MG63 (cell line): ENCODE measurements at regions not wholly inside any gene's neighbourhood (a gene's known extent, or its start where the extent isn't known, plus 50 kb on each side); places are given as distances from the start of the nearest gene placed in this dataset.

Experiments
- DNase-seq: peaks from one replicate; pipeline ENCODE4 v3.0.0-alpha.2; 2020
- H3K27me3 ChIP-seq: fragments of 250-450 bp; sonication (Bioruptor Pico); 2 replicates; pipeline ENCODE4 v1.5.1; 2020; ENCODE audit warnings: mild to moderate bottlenecking, moderate library complexity
- H3K36me3 ChIP-seq: fragments of 250-450 bp; sonication (Bioruptor Pico); 2 replicates; pipeline ENCODE4 v1.5.1; 2020; ENCODE audit warnings: mild to moderate bottlenecking, moderate library complexity
- H3K4me3 ChIP-seq: fragments of 250-450 bp; sonication (Bioruptor Pico); 2 replicates; pipeline ENCODE4 v1.5.1; 2020; ENCODE audit warnings: mild to moderate bottlenecking, moderate library complexity
- H3K9me3 ChIP-seq: fragments of 250-450 bp; sonication (Bioruptor Pico); 2 replicates; pipeline ENCODE4 v1.5.1; 2020; ENCODE audit warnings: mild to moderate bottlenecking, moderate library complexity

GRCh38 chr9:80146466-80146865, 574.7 kb downstream of the TLE4 start:
- no peak for DNase-seq
- Histone ChIP-seq H3K36me3 (no peaks in the 10 kb centered on the region), H3K27me3 (no peaks in the 10 kb centered on the region), H3K4me3 (no peak overlapping the region), H3K9me3 (no peaks in the 10 kb centered on the region)

DNA sequence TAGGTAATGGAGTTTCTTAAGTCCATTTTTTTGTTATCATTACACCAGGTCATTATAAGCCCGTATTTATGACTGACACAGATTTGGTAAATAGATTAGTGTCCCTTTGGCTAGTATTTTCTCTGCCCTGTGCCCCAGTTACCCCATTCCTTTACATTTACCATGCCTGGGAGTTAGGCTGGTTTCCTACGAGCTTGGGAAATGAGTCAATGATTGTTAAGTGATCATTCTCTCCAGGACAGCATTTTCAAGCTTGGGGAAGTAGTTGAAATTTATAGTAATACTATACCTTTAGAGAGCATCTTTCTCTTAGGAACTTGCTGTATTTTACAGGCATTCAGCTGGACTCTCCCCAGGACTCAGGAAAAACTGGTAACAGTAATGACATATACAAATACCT, 573.1 kb downstream of the TLE4 start:
- Histone ChIP-seq H3K9me3 (no peaks in the 10 kb centered on the region), H3K27me3 (no peaks in the 10 kb centered on the region), H3K36me3 (no peaks in the 10 kb centered on the region), H3K4me3 (no peak overlapping the region)
- no peak for DNase-seq

GRCh38 chr9:80144406-80144805, 572.6 kb downstream of the TLE4 start:
- Histone ChIP-seq H3K9me3 (no peaks in the 10 kb centered on the region), H3K4me3 (no peak overlapping the region), H3K36me3 (no peaks in the 10 kb centered on the region), H3K27me3 (no peaks in the 10 kb centered on the region)
- DNase-seq, result no peak

DNA sequence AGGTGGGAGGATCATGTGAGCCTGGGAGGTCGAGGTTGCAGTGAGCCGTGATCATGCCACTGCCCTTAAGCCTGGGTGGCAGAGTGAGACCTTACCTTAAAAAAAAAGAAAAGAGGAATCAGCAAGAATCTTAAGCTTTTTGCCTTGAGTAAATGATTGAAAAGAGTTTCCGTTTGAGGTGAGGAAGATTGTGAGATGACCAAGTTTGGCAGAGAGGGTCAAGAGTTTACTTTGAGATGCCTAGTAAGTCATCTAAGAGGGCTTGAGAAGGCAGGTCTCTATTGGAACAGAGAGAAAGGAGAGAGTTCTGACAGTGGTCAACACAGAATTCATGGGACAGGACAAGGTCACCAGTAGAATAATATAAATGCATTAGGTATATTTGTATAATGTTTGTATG, 572.1 kb downstream of the TLE4 start:
- Histone ChIP-seq H3K27me3 (no peaks in the 10 kb centered on the region), H3K9me3 (no peaks in the 10 kb centered on the region), H3K4me3 (no peak overlapping the region), H3K36me3 (no peaks in the 10 kb centered on the region)
- no peak for DNase-seq

DNA sequence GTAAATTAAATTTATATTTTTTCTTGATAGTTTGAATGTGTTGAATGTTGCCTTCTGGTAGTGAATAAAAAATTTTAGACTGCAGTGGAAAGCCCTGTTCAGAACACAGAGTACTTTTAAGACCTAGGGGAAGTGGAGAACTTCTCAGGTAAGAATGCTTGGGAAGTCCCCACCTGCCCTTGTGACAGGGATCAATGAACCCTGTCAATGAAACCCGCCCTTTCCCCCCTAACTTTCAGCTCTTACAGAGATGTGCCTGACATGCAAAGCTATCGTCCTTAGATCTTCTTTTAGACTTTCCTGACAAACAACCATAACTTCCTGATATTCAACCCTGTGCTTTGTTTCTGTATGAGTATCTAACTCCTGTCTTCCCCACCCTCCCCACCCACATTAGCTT, 562.7 kb downstream of the TLE4 start:
- no peaks in the 10 kb centered on the region for H3K9me3 ChIP-seq
- DNase-seq, result no peak
- H3K36me3 ChIP-seq, result no peaks in the 10 kb centered on the region
- H3K4me3 ChIP-seq, result no peak overlapping the region
- no peaks in the 10 kb centered on the region for H3K27me3 ChIP-seq

DNA sequence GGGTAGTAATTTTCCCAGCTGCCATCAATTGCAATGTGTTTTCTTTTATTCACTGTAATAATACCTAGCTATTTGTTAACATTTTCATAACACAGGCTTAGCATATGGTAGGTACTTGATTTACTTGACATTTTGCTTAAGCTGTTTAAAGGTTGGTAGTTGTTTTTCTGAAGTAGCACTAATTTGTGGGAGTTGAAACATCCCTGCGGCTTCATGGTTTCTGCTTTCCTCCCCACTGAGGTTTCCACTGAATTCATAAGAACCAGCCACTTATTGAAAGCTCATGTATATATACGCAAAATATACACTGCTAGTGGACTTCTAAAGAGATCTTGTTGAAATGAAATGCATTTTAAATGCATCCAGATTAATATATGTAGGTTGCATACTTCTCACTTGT, 559.9 kb downstream of the TLE4 start:
- Histone ChIP-seq H3K36me3 (no peaks in the 10 kb centered on the region), H3K9me3 (no peaks in the 10 kb centered on the region), H3K27me3 (no peaks in the 10 kb centered on the region), H3K4me3 (no peak overlapping the region)
- no peak for DNase-seq

DNA sequence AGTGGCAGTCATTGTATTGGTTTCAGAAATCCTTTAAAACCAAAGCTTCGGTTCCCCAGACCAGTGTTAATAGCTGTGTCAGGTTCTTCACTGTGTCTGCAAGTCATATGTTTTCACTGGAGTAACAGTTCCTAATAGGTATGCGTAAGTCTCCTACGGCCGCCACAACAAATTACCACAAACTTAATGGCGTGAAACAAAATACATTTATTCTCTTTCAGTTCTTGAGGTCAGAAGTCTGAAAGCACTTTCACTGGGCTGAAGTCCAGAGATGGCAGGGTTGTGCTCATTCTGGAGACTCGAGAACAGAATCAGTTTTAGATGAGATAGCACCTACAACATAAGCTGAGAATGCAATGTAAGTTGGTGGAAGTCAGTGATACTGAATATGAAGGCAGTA, 556.2 kb downstream of the TLE4 start:
- H3K36me3 ChIP-seq, result no peaks in the 10 kb centered on the region
- H3K4me3 ChIP-seq, result no peak overlapping the region
- no peak for DNase-seq
- H3K27me3 ChIP-seq, result no peaks in the 10 kb centered on the region
- H3K9me3 ChIP-seq, result no peaks in the 10 kb centered on the region

DNA sequence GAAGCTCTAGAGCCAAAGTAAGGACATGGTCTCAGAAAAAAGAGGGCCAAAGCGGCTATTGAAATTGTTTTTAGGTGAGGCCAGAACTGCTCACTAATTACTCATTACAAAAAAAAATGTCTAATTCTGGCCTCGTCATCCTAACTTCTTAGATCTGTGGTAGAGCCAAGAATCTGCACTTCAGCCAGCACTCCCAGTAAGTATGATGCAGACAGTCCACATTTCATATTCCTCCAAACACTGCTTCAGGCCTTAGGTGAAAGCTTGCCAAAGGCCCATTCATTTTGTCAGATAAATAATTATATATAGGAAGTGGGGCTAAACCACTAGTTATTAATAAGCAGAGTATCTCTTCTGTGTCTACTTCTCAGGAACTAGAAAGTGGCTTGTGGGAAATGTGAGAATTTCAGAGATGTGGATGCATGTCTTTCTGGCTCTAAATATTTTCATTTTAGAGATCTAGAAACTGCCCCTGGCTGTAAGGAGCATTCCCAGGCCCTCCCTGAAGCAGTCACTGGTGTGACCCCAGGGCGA, 554.0 kb downstream of the TLE4 start:
- Histone ChIP-seq H3K36me3 (no peaks in the 10 kb centered on the region), H3K9me3 (no peaks in the 10 kb centered on the region), H3K27me3 (no peaks in the 10 kb centered on the region), H3K4me3 (no peak overlapping the region)
- no peak for DNase-seq

- DNase-seq, result no peak
Observed at GRCh38 chr9:80117031-80117430, 545.3 kb downstream of the TLE4 start.

DNA sequence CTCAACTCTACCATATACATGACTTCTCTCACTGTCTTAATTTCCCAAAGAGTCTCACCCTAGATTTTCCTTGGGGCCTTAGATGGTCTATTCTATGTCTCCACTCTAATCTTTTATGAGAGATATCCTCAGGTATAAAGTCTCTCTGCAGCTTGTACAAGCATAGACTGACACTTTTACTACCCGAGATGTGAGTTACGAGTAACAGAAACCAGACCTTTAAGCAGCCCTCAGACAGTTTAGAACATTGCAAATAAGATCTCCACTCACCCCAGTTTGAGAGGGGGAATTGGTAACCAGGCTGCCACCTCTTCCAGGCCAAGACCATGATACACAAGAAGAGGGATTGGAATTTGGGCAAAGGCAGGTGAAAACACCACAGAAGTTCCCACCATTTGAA, 542.5 kb downstream of the TLE4 start:
- no peaks in the 10 kb centered on the region for H3K9me3 ChIP-seq
- H3K4me3 ChIP-seq, result no peak overlapping the region
- no peak for DNase-seq
- H3K27me3 ChIP-seq, result no peaks in the 10 kb centered on the region
- no peaks in the 10 kb centered on the region for H3K36me3 ChIP-seq

More at GRCh38 chr9:80117031-80117430, 545.3 kb downstream of the TLE4 start:
- Histone ChIP-seq H3K4me3 (no peak overlapping the region), H3K36me3 (no peaks in the 10 kb centered on the region), H3K27me3 (no peaks in the 10 kb centered on the region), H3K9me3 (no peaks in the 10 kb centered on the region)

- no peaks in the 10 kb centered on the region for H3K9me3 ChIP-seq
- no peak for DNase-seq
- H3K27me3 ChIP-seq, result no peaks in the 10 kb centered on the region
- H3K36me3 ChIP-seq, result no peaks in the 10 kb centered on the region
- no peak overlapping the region for H3K4me3 ChIP-seq
Observed at GRCh38 chr9:80107931-80108660, 536.3 kb downstream of the TLE4 start.

GRCh38 chr9:80097476-80097875, 525.7 kb downstream of the TLE4 start:
- H3K9me3 ChIP-seq, result no peaks in the 10 kb centered on the region
- no peak overlapping the region for H3K4me3 ChIP-seq
- DNase-seq, result no peak
- no peaks in the 10 kb centered on the region for H3K27me3 ChIP-seq
- no peaks in the 10 kb centered on the region for H3K36me3 ChIP-seq

DNA sequence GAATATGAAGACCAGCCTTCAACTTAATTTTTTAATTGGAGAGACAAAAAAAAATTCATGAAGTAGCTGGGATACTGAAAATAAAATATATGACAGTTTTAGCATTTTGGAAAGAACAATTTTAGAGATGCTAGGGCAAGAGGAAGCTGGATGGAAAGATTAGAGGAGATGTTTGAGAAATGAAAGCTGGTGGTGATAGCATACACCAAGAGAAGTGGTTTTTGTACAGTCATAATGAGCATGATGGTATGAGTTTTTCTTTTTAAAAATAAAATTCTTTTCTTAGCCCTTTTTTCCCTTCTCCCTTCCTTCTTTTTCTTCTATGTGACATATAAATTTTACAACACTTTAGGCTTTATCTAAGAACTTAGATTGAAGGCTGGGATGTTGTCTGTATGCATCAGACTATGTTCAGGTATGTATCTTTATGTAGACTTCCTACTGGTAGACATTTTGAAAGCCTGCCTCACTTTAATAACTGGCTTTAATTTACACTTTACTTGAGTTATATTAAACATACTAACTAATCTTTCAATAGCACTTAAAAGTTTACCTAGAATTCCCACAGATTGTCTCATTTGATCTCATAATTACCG, 522.5 kb downstream of the TLE4 start:
- no peaks in the 10 kb centered on the region for H3K27me3 ChIP-seq
- H3K36me3 ChIP-seq, result no peaks in the 10 kb centered on the region
- no peak for DNase-seq
- H3K4me3 ChIP-seq, result no peak overlapping the region
- no peaks in the 10 kb centered on the region for H3K9me3 ChIP-seq

DNA sequence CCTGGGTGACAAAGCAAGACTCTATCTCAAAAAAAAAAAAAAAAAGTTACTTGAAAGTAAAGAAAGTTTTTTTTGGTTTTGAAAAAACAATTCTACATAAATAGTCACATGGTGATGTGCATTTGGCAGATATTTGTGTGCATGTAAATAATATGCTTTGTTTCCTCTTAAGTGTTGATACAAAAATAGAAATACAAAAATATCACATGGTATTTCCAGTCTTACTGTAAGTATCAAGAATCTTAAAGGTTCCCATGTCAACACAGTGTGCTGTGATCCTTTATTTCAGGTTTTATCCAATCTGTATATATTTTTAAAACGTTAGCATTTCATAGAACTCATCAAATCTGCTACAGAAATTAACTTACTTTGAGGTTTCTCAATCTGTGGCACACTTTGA, 521.9 kb downstream of the TLE4 start:
- H3K27me3 ChIP-seq, result no peaks in the 10 kb centered on the region
- no peaks in the 10 kb centered on the region for H3K9me3 ChIP-seq
- no peak overlapping the region for H3K4me3 ChIP-seq
- DNase-seq, result no peak
- H3K36me3 ChIP-seq, result no peaks in the 10 kb centered on the region

GRCh38 chr9:80091526-80091925, 519.8 kb downstream of the TLE4 start:
- DNase-seq, result no peak
- H3K4me3 ChIP-seq, result no peak overlapping the region
- H3K9me3 ChIP-seq, result no peaks in the 10 kb centered on the region
- H3K27me3 ChIP-seq, result no peaks in the 10 kb centered on the region
- no peaks in the 10 kb centered on the region for H3K36me3 ChIP-seq

DNA sequence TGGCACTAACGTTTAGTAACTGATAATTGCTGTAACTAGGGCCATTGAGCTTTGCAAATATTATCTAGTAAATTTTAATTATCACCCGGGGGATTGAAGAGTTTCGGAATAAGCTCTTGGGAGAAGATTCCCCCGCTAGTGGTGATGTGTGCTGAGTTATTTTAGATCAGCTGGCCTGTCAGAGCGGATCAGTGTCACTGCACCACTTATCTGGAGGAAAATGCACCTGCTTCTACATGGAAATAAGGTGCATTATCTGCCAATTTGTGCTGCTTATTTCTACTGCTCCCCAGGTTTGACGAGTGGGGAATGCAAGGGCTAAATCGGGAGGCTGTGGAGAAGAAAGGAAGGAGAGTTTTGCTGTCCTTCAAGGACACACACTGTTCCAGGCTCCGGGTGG, 518.6 kb downstream of the TLE4 start:
- Histone ChIP-seq H3K27me3 (no peaks in the 10 kb centered on the region), H3K4me3 (no peak overlapping the region), H3K9me3 (no peaks in the 10 kb centered on the region), H3K36me3 (no peaks in the 10 kb centered on the region)
- DNase-seq, result no peak

DNA sequence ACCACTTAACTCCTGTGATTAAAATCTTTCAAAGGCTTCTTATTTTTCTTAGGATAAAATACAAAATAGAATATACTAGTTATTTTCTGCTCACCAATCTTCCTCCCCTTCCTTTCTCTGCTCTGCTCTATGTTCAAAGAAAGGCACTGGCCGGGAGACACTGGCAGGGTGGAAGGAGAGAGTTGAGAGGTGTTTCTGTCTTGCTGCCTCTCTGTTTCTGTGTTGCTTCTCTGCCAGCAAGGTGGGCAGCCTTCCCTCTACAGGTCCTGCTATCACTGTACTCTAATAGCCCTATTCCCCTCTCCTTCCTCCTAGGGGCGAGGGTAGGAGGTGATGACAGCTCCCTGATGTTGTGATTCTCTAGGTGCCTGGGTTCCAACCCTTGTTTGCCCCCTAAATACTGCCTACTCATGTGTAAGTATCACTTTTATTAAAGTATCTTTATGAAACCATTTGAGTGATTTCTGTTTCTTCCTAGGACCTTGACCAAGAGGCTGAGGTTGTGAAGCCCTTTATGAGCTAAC, 515.1 kb downstream of the TLE4 start:
- DNase-seq, result no peak
- no peaks in the 10 kb centered on the region for H3K9me3 ChIP-seq
- H3K36me3 ChIP-seq, result no peaks in the 10 kb centered on the region

GRCh38 chr9:80086386-80086785, 514.6 kb downstream of the TLE4 start:
- DNase-seq, result no peak

More for the DNA sequence above, 515.1 kb downstream of the TLE4 start:
- Histone ChIP-seq H3K4me3 (no peak overlapping the region), H3K27me3 (no peaks in the 10 kb centered on the region)

More at GRCh38 chr9:80086386-80086785, 514.6 kb downstream of the TLE4 start:
- H3K4me3 ChIP-seq, result no peak overlapping the region
- no peaks in the 10 kb centered on the region for H3K27me3 ChIP-seq
- H3K36me3 ChIP-seq, result no peaks in the 10 kb centered on the region
- H3K9me3 ChIP-seq, result no peaks in the 10 kb centered on the region
